Activated CD8-positive, alpha-beta T cell treated with anti-CD3 and anti-CD28 coated beads, Interleukin-2, amount 10 ng/mL, durations not matched to agents 7 days and 5 days (primary cell): ENCODE measurements at regions not wholly inside any gene's neighbourhood (a gene's known extent, or its start where the extent isn't known, plus 50 kb on each side); places are given as distances from the start of the nearest gene placed in this dataset. TPM values are rescaled to one million over a fixed set of nuclear protein-coding genes. Genes with fewer than 3 reads are reported as not detected.

Experiments used
- ATAC-seq: fragments of 150-1000 bp; cut with Tn5 transposase; one replicate; pipeline ENCODE4 v1.10.0; 2021; ENCODE audit warnings: moderate library complexity
- CTCF ChIA-PET: fragments of 350-600 bp; sonication (Branson Sonifier 250); formaldehyde crosslinking; loops from one replicate; lab custom pipeline; 2021; ENCODE audit warnings: antibody characterized with exemption; lab: Charles Lee
- POLR2A ChIA-PET: fragments of 350-600 bp; sonication (Branson Sonifier 250); formaldehyde crosslinking; loops from one replicate; lab custom pipeline; 2021; ENCODE audit warnings: antibody characterized with exemption; lab: Charles Lee
- DNase-seq: peaks from one replicate; pipeline ENCODE4 v3.0.0-alpha.2; 2020
- H3K27ac Mint-ChIP-seq: one replicate; pipeline ENCODE4 v1.8.0; 2021; ENCODE audit warnings: mild to moderate bottlenecking, mixed read lengths
- H3K27me3 Mint-ChIP-seq: one replicate; pipeline ENCODE4 v1.8.0; 2021; ENCODE audit warnings: low read depth, mixed read lengths
- H3K36me3 Mint-ChIP-seq: one replicate; pipeline ENCODE4 v1.8.0; 2021; ENCODE audit warnings: low read depth, mixed read lengths
- H3K4me1 Mint-ChIP-seq: one replicate; pipeline ENCODE4 v1.8.0; 2021; ENCODE audit warnings: low read depth, mixed read lengths
- H3K4me3 Mint-ChIP-seq: one replicate; pipeline ENCODE4 v1.8.0; 2021; ENCODE audit warnings: mild to moderate bottlenecking, mixed read lengths
- H3K9me3 Mint-ChIP-seq: one replicate; pipeline ENCODE4 v1.8.0; 2022; ENCODE audit warnings: mixed read lengths; ENCODE audit not compliant: insufficient read depth
- microRNA-seq: library from miRNA; unstranded; fragments of <30 nt; microRNA quantifications from one replicate; pipeline ENCODE4 v1.2.0, GENCODE V29; 2022

GRCh38 chr20:61189534-61189933 lies 62.5 kb upstream of the CDH4 start:
- CTCF ChIA-PET, result interaction anchor here (0.6 to 1.1 kb wide), 2 partner anchors 74 to 1342 kb away, joined by 3 read pairs; no protein-coding TSS in a partner anchor
- no peaks in the 10 kb centered on the region for H3K27me3 Mint-ChIP-seq
- no peak for ATAC-seq
- H3K9me3 Mint-ChIP-seq, result no peaks in the 10 kb centered on the region
- no peak overlapping the region for H3K4me3 Mint-ChIP-seq
- POLR2A ChIA-PET, result no interaction called here
- DNase-seq, result no peak
- H3K27ac Mint-ChIP-seq, result no peak overlapping the region
- no peaks in the 10 kb centered on the region for H3K4me1 Mint-ChIP-seq
- H3K36me3 Mint-ChIP-seq, result no peaks in the 10 kb centered on the region

DNA sequence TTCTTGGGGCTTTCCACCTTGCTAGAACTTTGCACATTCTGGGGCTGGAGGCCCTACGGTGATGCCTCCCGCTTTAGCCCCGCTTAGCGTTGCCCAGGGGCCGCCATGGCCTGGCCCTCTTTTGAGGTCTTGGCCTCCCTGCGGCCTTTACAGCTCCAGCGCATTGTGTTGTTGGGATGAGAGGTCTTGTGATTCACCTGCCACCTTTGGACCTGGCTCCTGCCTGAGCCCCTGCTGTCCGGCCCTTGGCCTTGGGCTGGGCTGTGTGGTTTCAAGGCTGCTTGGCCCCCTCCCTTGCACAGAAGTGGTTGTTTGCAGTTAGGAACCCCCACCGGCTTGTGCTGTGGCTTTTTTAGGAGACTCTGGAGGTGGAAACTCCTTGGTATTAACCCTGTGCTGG lies 61.0 kb upstream of the CDH4 start:
- ATAC-seq, result no peak
- POLR2A ChIA-PET, result no interaction called here
- H3K36me3 Mint-ChIP-seq, result no peaks in the 10 kb centered on the region

GRCh38 chr20:61192337-61192950 lies 59.6 kb upstream of the CDH4 start:
- H3K4me3 Mint-ChIP-seq, result no peak overlapping the region
- POLR2A ChIA-PET, result no interaction called here

More for the DNA sequence above, 61.0 kb upstream of the CDH4 start:
- Mint-ChIP-seq H3K27ac (no peak overlapping the region), H3K4me3 (no peak overlapping the region), H3K4me1 (no peaks in the 10 kb centered on the region), H3K27me3 (no peaks in the 10 kb centered on the region), H3K9me3 (no peaks in the 10 kb centered on the region)
- CTCF ChIA-PET, result no interaction called here
- DNase-seq, result no peak

GRCh38 chr20:61193164-61193563 lies 58.9 kb upstream of the CDH4 start:
- POLR2A ChIA-PET, result no interaction called here
- CTCF ChIA-PET, result no interaction called here
- H3K27ac Mint-ChIP-seq, result no peak overlapping the region
- no peaks in the 10 kb centered on the region for H3K27me3 Mint-ChIP-seq
- no peak for ATAC-seq
- no peaks in the 10 kb centered on the region for H3K4me1 Mint-ChIP-seq
- H3K36me3 Mint-ChIP-seq, result no peaks in the 10 kb centered on the region
- no peak overlapping the region for H3K4me3 Mint-ChIP-seq
- H3K9me3 Mint-ChIP-seq, result no peaks in the 10 kb centered on the region
- DNase-seq, result no peak

More at GRCh38 chr20:61192337-61192950, 59.6 kb upstream of the CDH4 start:
- no peaks in the 10 kb centered on the region for H3K36me3 Mint-ChIP-seq
- H3K4me1 Mint-ChIP-seq, result no peaks in the 10 kb centered on the region
- no peak overlapping the region for H3K27ac Mint-ChIP-seq
- ATAC-seq (no peak), DNase-seq (no peak)
- H3K27me3 Mint-ChIP-seq, result no peaks in the 10 kb centered on the region
- H3K9me3 Mint-ChIP-seq, result no peaks in the 10 kb centered on the region
- CTCF ChIA-PET, result no interaction called here

Small RNAs in the stretch of these regions (microRNA-seq; reads per million reads assigned to microRNA genes)
- gene MIR4533, result not detected
- not detected for gene MIR548AG2
- gene MIR646, result not detected
